NCI-H1436 treated with DMSO at 0.1 percent for 48 hours (cell line): ENCODE measurements at regions not wholly inside any gene's neighbourhood (a gene's known extent, or its start where the extent isn't known, plus 50 kb on each side); places are given as distances from the start of the nearest gene placed in this dataset.

Experiments used
- DNase-seq: peaks from one replicate; lab custom pipeline; 2025; lab: John Stamatoyannopoulos, UW

GRCh38 chr5:6806668-6807067 is 93.4 kb downstream of the TENT4A start:
- DNase-seq = no peak

DNA sequence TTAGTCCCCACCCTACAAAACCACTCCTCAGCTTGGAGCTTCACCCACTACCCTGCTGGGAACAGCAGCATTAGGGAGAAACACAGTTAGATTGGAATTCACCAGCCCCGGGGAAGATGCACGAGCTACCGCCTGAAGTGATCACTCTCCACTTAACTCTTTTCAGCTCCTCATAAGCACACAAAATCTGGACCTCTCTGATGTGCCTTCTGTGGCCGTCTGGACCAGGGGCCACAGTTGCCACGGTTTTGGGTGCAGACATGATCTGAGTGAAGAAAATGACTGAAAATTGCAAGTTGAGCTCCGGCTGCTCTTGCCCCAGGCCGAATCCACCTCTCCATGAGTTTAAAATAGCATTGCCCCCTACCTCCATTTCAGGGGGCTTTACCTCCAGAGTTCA is 95.2 kb downstream of the TENT4A start:
- no peak for DNase-seq

- DNase-seq = no peak
Measured at GRCh38 chr5:6810641-6811405, 97.6 kb downstream of the TENT4A start.

GRCh38 chr5:6812091-6812490 is 98.9 kb downstream of the TENT4A start:
- no peak for DNase-seq

DNA sequence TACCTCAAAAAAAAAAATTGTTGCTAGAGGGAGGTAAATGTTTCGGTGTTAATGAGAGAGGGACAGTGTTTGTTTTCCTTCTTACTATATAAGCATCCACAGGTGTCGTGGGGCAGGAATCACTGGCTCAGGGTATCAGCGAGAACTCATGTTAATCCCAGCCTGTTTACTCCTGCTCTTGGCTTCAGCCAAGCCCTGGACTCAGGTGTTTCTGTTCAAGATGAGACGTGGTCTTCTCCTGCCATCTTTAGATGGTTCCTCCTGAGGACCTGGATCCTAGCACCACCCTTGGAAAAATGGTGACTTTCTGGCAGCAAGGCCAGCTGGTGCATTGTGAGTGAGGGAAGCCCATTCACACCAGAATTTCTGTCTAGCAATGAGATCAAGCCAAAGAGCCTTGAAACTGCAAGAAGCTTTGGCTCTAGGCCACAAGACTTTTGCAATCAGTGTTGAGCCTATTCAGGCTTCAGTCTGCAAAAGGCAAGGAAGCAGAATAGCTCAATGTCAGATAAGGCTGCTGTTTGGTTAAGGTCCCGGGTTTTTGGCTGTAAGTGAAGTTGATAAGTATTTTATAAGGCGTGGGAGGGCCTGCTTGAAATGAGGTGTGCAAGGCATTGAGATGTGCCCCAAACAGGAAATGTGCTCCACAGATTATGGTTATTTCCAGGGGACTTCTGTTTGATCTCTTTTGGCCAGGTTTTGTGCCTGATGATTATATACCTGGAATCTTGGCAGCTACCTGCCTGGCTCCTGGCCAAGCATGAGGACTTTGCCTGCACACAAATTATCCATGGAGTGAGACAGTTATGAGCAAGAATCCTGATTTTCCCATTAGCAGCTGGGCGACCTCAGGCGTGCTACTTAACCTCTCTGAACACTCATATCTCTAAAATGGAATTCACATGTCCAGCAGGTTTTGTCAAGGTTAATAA is 99.8 kb downstream of the TENT4A start:
- no peak for DNase-seq

DNA sequence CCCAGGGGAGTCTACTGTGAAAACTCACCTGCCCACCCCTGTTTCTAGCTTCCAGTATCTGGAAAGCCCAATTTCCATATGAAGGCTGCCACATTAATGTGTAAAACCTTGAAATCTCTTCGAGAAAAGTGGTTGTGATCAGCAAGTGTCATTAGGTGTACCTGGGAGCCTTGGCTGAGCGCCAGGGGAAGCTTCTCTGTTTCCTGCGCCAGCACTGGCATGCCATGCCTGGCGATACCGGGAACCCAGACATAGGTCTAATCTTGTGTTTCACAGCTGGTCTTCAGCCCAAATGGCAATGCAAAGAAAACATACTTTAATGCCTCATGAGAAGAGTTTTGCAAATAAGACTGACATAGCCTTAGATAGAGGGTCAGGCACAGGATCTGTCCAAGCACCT is 101.6 kb downstream of the TENT4A start:
- no peak for DNase-seq

DNA sequence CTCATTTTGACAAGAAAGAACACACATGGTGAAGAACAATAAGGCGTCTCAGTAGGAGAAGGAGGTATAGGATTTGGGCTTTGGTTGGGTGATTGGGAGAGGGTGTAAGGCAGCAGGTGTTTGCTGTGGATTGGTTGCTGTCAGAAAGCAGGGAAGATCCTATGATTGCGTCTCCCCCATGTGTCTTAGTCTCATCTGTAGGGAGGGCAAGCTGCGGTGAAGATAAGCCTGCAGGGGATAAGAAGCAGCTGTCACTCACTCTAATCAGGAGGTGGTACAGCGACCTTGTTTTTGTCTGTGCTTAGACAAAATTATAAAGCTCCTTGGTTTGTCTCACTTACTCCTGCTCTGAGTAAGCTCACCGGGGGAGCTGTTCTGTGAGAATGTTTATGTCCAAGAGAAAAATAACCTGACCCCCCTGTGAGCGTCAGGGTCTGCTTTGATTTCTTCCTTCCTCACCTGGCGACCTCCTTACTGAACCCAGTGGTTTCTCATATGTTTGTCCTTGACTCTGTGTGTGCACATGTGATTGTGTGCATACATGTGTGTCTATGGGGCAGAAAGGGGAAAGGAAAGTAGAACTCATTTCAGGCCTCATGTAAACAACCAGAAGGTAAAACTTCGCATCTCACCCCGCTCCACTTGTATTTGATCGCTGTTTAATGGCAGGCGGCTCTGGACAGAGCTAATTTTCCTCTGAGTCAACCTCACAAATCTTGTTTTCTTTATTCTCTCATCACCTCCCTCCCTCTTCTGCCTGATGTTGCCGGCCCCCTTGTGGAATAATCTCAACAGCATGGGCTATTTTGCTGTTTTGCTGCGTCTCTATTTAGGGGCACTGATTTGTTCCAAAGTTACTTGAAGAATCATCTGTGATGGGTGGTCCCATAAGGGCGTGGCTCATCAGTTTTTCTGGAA is 105.6 kb downstream of the TENT4A start:
- no peak for DNase-seq

- no peak for DNase-seq
Measured at GRCh38 chr5:6819521-6819920, 106.3 kb downstream of the TENT4A start.

GRCh38 chr5:6820851-6821479 is 107.7 kb downstream of the TENT4A start:
- no peak for DNase-seq

GRCh38 chr5:6822068-6822467 is 108.8 kb downstream of the TENT4A start:
- DNase-seq = no peak

DNA sequence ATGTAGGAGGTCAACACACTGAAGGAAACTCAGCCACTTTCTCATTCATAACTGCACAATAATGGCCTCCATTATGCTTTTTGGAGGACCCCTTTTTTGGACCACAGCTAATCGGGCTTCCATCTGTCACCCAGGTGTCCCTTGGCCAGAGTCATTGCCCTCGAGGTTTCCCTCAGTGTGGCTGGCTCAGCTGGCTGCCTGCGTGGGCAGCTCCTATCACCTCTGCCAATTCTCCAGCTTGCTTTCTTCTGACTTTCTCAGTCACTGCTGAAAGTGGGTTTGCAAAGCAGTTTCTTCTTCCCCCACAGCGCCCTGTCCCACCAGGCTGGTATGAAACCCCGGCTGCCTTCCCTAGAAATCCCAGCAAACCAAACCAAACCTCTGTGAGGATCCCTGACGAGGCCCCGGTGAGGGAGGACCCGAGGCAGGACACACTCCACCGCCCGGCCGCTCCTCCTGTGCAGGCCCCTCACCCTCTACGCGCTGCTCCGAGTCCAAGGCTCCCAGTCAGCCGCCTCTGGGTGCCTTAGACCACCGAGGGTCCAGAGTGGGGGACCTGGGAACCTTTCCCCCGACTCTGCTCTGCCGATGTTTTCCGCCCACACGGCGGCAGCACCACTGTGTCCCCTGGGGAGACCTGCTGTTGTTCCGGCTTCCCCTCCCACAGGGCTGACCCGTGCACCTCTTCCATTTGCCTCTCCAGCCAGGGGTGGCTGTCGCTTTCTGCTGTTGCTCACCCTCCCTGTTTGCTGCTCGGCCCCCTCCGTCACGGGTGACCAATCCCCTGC is 109.5 kb downstream of the TENT4A start:
- DNase-seq = no peak

- no peak for DNase-seq
Measured at GRCh38 chr5:6823996-6824395, 110.8 kb downstream of the TENT4A start.

GRCh38 chr5:6825678-6826244 is 112.5 kb downstream of the TENT4A start:
- DNase-seq = no peak

- no peak for DNase-seq
Measured at GRCh38 chr5:6826756-6827155, 113.5 kb downstream of the TENT4A start.

GRCh38 chr5:6827526-6828219 is 114.4 kb downstream of the TENT4A start:
- DNase-seq = no peak

DNA sequence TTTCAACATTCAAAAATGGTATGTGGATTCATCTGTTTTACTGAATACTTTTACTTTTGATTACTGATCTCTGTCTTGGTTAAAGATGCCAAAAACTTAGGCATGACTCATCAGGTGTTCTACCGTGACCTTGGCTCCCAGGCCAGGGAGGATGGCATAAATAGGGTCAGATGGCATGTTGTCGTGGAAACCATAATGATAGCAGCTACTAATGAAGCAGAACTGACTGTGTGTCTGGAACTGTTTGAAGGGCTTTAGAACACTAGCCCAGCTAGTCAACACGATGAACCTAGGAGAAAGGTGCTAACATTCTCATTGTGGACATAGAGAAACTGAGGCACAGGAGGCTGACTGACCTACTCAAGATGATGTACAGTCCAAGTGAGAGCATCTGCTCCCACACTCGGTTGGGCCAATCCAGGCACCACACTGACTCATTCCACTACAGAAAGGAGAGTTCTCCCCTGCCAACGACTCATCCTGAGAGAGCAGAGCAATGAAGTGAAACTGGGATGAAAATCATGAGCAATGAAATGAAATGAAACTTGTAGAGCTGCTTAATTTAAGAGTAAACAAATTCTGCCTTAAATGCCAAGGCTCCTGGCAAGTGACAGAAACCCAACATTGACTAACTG is 116.0 kb downstream of the TENT4A start:
- no peak for DNase-seq

DNA sequence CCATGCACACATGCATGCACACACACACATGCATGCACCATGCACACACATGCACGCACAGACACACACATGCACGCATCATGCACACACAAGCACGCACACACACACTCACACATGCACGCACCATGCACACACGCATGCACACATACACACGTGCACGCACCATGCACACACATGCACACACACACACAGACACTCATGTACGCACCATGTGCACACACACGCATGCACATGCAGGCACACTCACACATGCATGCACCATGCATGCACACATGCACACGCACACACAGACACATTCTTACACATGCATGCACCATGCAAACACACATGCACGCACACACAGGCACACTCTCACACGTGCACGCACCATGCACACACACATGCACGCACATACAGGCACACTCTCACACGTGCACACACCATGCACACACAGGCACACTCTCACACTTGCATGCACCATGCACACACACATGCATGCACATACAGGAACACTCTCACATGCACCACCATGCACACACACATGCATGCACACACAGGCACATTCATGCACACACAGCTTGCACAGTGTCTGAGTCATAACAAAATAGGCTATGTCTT is 117.5 kb downstream of the TENT4A start:
- DNase-seq = no peak

- DNase-seq = no peak
Measured at GRCh38 chr5:6831678-6832671, 118.7 kb downstream of the TENT4A start.
